ENCODE measurements at regions not wholly inside any gene's neighbourhood (a gene's known extent, or its start where the extent isn't known, plus 50 kb on each side); places are given as distances from the start of the nearest gene placed in this dataset.

GRCh38 chr10:108862676-108863350 is 1060.5 kb downstream of the XPNPEP1 start:
- DNase-seq (ENCODE audit: low spot score), result peak; percentile 28

- DNase-seq (ENCODE audit: low spot score), result no peak
Measured at GRCh38 chr10:108861181-108861754, 1062.0 kb downstream of the XPNPEP1 start.

GRCh38 chr10:108852211-108852610 is 1071.1 kb downstream of the XPNPEP1 start:
- no peak for DNase-seq (ENCODE audit: low spot score)

- DNase-seq (ENCODE audit: low spot score), result no peak
Measured at GRCh38 chr10:108850138-108850854, 1073.0 kb downstream of the XPNPEP1 start.

- DNase-seq (ENCODE audit: low spot score), result no peak
Measured at GRCh38 chr10:108849688-108850087, 1073.6 kb downstream of the XPNPEP1 start.

- no peak for DNase-seq (ENCODE audit: low spot score)
Measured at GRCh38 chr10:108849186-108849585, 1074.1 kb downstream of the XPNPEP1 start.

- no peak for DNase-seq (ENCODE audit: low spot score)
Measured at GRCh38 chr10:108848046-108848445, 1075.3 kb downstream of the XPNPEP1 start.

GRCh38 chr10:108840944-108841343 is 1082.4 kb downstream of the XPNPEP1 start:
- DNase-seq (ENCODE audit: low spot score), result no peak

- DNase-seq (ENCODE audit: low spot score), result no peak
Measured at GRCh38 chr10:108836362-108836761, 1086.9 kb downstream of the XPNPEP1 start.

- DNase-seq (ENCODE audit: low spot score), result no peak
Measured at GRCh38 chr10:108822026-108822425, 1101.3 kb downstream of the XPNPEP1 start.

- no peak for DNase-seq (ENCODE audit: low spot score)
Measured at GRCh38 chr10:108819302-108819701, 1104.0 kb downstream of the XPNPEP1 start.

GRCh38 chr10:108817584-108817983 is 1105.7 kb downstream of the XPNPEP1 start:
- DNase-seq (ENCODE audit: low spot score), result no peak

- no peak for DNase-seq (ENCODE audit: low spot score)
Measured at GRCh38 chr10:108817135-108817534, 1106.2 kb downstream of the XPNPEP1 start.

- no peak for DNase-seq (ENCODE audit: low spot score)
Measured at GRCh38 chr10:108812906-108813305, 1110.4 kb downstream of the XPNPEP1 start.

GRCh38 chr10:108812296-108812695 is 1111.0 kb downstream of the XPNPEP1 start:
- no peak for DNase-seq (ENCODE audit: low spot score)

GRCh38 chr10:108808228-108808627 is 1115.1 kb downstream of the XPNPEP1 start:
- no peak for DNase-seq (ENCODE audit: low spot score)

- peak; percentile 3 for DNase-seq (ENCODE audit: low spot score)
Measured at GRCh38 chr10:108801775-108802517, 1121.4 kb downstream of the XPNPEP1 start.

- DNase-seq (ENCODE audit: low spot score), result no peak
Measured at GRCh38 chr10:108801220-108801619, 1122.1 kb downstream of the XPNPEP1 start.

- DNase-seq (ENCODE audit: low spot score), result no peak
Measured at GRCh38 chr10:108797573-108797972, 1125.7 kb downstream of the XPNPEP1 start.

GRCh38 chr10:108791794-108792474 is 1131.4 kb downstream of the XPNPEP1 start:
- no peak for DNase-seq (ENCODE audit: low spot score)

GRCh38 chr10:108791030-108791429 is 1132.3 kb downstream of the XPNPEP1 start:
- no peak for DNase-seq (ENCODE audit: low spot score)

GRCh38 chr10:108789919-108790318 is 1133.4 kb downstream of the XPNPEP1 start:
- peak; percentile 15 for DNase-seq (ENCODE audit: low spot score)
